WTC11 (cell line): ENCODE measurements at regions not wholly inside any gene's neighbourhood (a gene's known extent, or its start where the extent isn't known, plus 50 kb on each side); places are given as distances from the start of the nearest gene placed in this dataset.

ENCODE experiments used
- ATAC-seq: fragments of 200-7000 bp; cut with Tn5 transposase; 2 replicates; pipeline ENCODE4 v1.10.0; 2021; ENCODE audit warnings: mild to moderate bottlenecking, moderate library complexity
- CTCF ChIA-PET: fragments of 300-600 bp; sonication (Branson Sonifier 250); formaldehyde crosslinking; loops from one replicate; lab custom pipeline; 2021; ENCODE audit warnings: antibody characterized with exemption; lab: Charles Lee
- POLR2A ChIA-PET: fragments of 350-600 bp; sonication (Branson Sonifier 250); formaldehyde crosslinking; loops from one replicate; lab custom pipeline; 2021; ENCODE audit warnings: antibody characterized with exemption; lab: Charles Lee
- DNase-seq: peaks from one replicate; pipeline ENCODE4 v3.0.0; 2021; ENCODE audit warnings: low spot score
- H3K27ac Mint-ChIP-seq: 2 replicates; pipeline ENCODE4 v1.8.0; 2021; ENCODE audit warnings: mixed read lengths
- H3K27me3 Mint-ChIP-seq: 2 replicates; pipeline ENCODE4 v1.8.0; 2021; ENCODE audit warnings: low read depth, mild to moderate bottlenecking, moderate library complexity, mixed read lengths
- H3K36me3 Mint-ChIP-seq: 2 replicates; pipeline ENCODE4 v1.8.0; 2021; ENCODE audit warnings: mixed read lengths
- H3K4me1 Mint-ChIP-seq: 2 replicates; pipeline ENCODE4 v1.8.0; 2022; ENCODE audit warnings: mixed read lengths
- H3K4me3 Mint-ChIP-seq: 2 replicates; pipeline ENCODE4 v1.8.0; 2021; ENCODE audit warnings: mild to moderate bottlenecking, moderate library complexity, mixed read lengths
- H3K9me3 Mint-ChIP-seq: 2 replicates; pipeline ENCODE4 v1.8.0; 2021; ENCODE audit warnings: mixed read lengths
- ARID4B ChIP-seq: sonication (generic); formaldehyde crosslinking; IDR thresholded peaks from 2 replicates; pipeline ENCODE4 v1.8.0; 2023; ENCODE audit warnings: missing genetic modification reagents, mild to moderate bottlenecking, borderline replicate concordance
- ATF2 ChIP-seq: sonication (generic); formaldehyde crosslinking; IDR thresholded peaks from 2 replicates; pipeline ENCODE4 v1.8.1; 2022; ENCODE audit warnings: low read depth, missing genetic modification reagents, borderline replicate concordance
- CBFB ChIP-seq: sonication (generic); formaldehyde crosslinking; IDR thresholded peaks from 2 replicates; pipeline ENCODE4 v1.8.1; 2022; ENCODE audit warnings: mild to moderate bottlenecking, low read depth, missing genetic modification reagents
- CREM ChIP-seq: sonication (generic); formaldehyde crosslinking; IDR thresholded peaks from 2 replicates; pipeline ENCODE4 v1.8.1; 2022; ENCODE audit warnings: mild to moderate bottlenecking, missing genetic modification reagents, moderate library complexity
- E2F5 ChIP-seq: sonication (generic); formaldehyde crosslinking; IDR thresholded peaks from 2 replicates; pipeline ENCODE4 v1.8.1; 2022; ENCODE audit warnings: mild to moderate bottlenecking, moderate library complexity, missing genetic modification reagents
- FOXP1 ChIP-seq: sonication (generic); formaldehyde crosslinking; IDR thresholded peaks from 2 replicates; pipeline ENCODE4 v1.8.0; 2022; ENCODE audit warnings: missing genetic modification reagents, mild to moderate bottlenecking, moderate library complexity, borderline replicate concordance
- JAZF1 ChIP-seq: fragments of 250-450 bp; sonication (Bioruptor Pico); IDR thresholded peaks from 2 replicates; pipeline ENCODE4 v1.9.0; 2021; ENCODE audit warnings: moderate library complexity, mild to moderate bottlenecking, inconsistent platforms
- KAT7 ChIP-seq: sonication (generic); formaldehyde crosslinking; IDR thresholded peaks from 2 replicates; pipeline ENCODE4 v1.8.1; 2023; ENCODE audit warnings: missing genetic modification reagents, mild to moderate bottlenecking, borderline replicate concordance
- SMAD3 ChIP-seq: sonication (generic); formaldehyde crosslinking; IDR thresholded peaks from 2 replicates; pipeline ENCODE4 v1.8.0; 2022; ENCODE audit warnings: missing genetic modification reagents, mild to moderate bottlenecking, borderline replicate concordance
- TCF7 ChIP-seq: sonication (generic); formaldehyde crosslinking; IDR thresholded peaks from 2 replicates; pipeline ENCODE4 v1.8.0; 2022; ENCODE audit warnings: mild to moderate bottlenecking, low read depth, missing genetic modification reagents, moderate library complexity
- USF1 ChIP-seq: sonication (generic); formaldehyde crosslinking; IDR thresholded peaks from 2 replicates; pipeline ENCODE4 v1.8.0; 2022; ENCODE audit warnings: mild to moderate bottlenecking, missing genetic modification reagents
- ZBTB21 ChIP-seq: sonication (generic); formaldehyde crosslinking; IDR thresholded peaks from 2 replicates; pipeline ENCODE4 v1.8.1; 2023; ENCODE audit warnings: mild to moderate bottlenecking, missing genetic modification reagents, borderline replicate concordance
- ZNF138 ChIP-seq: sonication (generic); formaldehyde crosslinking; conservative IDR thresholded peaks from 2 replicates; pipeline ENCODE4 v1.8.1; 2022; ENCODE audit warnings: mild to moderate bottlenecking, moderate library complexity, missing genetic modification reagents
- ZNF416 ChIP-seq: fragments of 250-450 bp; sonication (Bioruptor Pico); IDR thresholded peaks from 2 replicates; pipeline ENCODE4 v1.9.0; 2021; ENCODE audit warnings: mild to moderate bottlenecking, inconsistent platforms
- ZNF532 ChIP-seq: fragments of 250-450 bp; sonication (Bioruptor Pico); IDR thresholded peaks from 2 replicates; pipeline ENCODE4 v1.9.0; 2021; ENCODE audit warnings: mild to moderate bottlenecking, borderline replicate concordance
- ZNF671 ChIP-seq: fragments of 250-450 bp; sonication (Bioruptor Pico); IDR thresholded peaks from 2 replicates; pipeline ENCODE4 v1.8.0; 2021; ENCODE audit warnings: mild to moderate bottlenecking

GRCh38 chr9:89939626-89940292 is 334.9 kb downstream of the GADD45G start (continued):
- TF ChIP-seq ATF2 (CRISPR knock-in tag) (no peak), FOXP1 (CRISPR knock-in tag) (no peak), KAT7 (CRISPR knock-in tag) (no peak)

- POLR2A ChIA-PET = no interaction called here
- DNase-seq = no peak
- H3K9me3 Mint-ChIP-seq = no peaks in the 10 kb centered on the region
- H3K27me3 Mint-ChIP-seq = no peaks in the 10 kb centered on the region
- no peaks in the 10 kb centered on the region for H3K36me3 Mint-ChIP-seq
- ATAC-seq = no peak
- no peak overlapping the region for H3K4me3 Mint-ChIP-seq
- CTCF ChIA-PET = interaction anchor here (1.5 kb wide), 1 partner anchor 347 kb away, joined by 5 read pairs; no protein-coding TSS in a partner anchor
- H3K4me1 Mint-ChIP-seq = no peaks in the 10 kb centered on the region
- H3K27ac Mint-ChIP-seq = no peak overlapping the region
- no peak for TF ChIP-seq SMAD3 (CRISPR knock-in tag)
- TF ChIP-seq ZBTB21 = no peak
- no peak for TF ChIP-seq CREM
- TF ChIP-seq ZNF532 (CRISPR knock-in tag) = no peak
- no peak for TF ChIP-seq E2F5 (CRISPR knock-in tag)
- no peak for TF ChIP-seq USF1 (CRISPR knock-in tag)
- TF ChIP-seq, all 79 proteins: peak for 0
These were observed 335.8 kb downstream of the GADD45G start for GRCh38 chr9:89940625-89941024.

GRCh38 chr9:89941875-89942274 is 337.1 kb downstream of the GADD45G start:
- ChIA-PET CTCF (interaction anchor here (0.6 kb wide), 1 partner anchor 128 kb away, joined by 3 read pairs; no protein-coding TSS in a partner anchor), POLR2A (no interaction called here)
- ATAC-seq (no peak), DNase-seq (no peak)
- Mint-ChIP-seq H3K4me3 (no peak overlapping the region), H3K4me1 (no peaks in the 10 kb centered on the region), H3K27me3 (no peaks in the 10 kb centered on the region), H3K27ac (no peak overlapping the region), H3K36me3 (no peaks in the 10 kb centered on the region), H3K9me3 (no peaks in the 10 kb centered on the region)
- TF ChIP-seq ARID4B (CRISPR knock-in tag) (no peak), CBFB (CRISPR knock-in tag) (no peak), JAZF1 (CRISPR knock-in tag) (no peak), ATF2 (CRISPR knock-in tag) (no peak), ZNF416 (CRISPR knock-in tag) (no peak), ZNF138 (CRISPR knock-in tag) (no peak), TCF7 (no peak), ZBTB21 (no peak), E2F5 (CRISPR knock-in tag) (no peak), ZNF671 (CRISPR knock-in tag) (no peak)
